ENCODE measurements at regions not wholly inside any gene's neighbourhood (a gene's known extent, or its start where the extent isn't known, plus 50 kb on each side); places are given as distances from the start of the nearest gene placed in this dataset.

- TF ChIP-seq CTCF (IDR thresholded peaks at IDR 0.05; ENCODE audit: low read depth, low read length) (peak; percentile 19), MYC (IDR thresholded peaks at IDR 0.05; ENCODE audit: low read depth, low read length) (no peak), MAX (IDR thresholded peaks at IDR 0.05; ENCODE audit: low read depth, low read length) (no peak), POLR2A (IDR thresholded peaks at IDR 0.05; ENCODE audit: extremely low read depth, insufficient read length) (no peak)
These were observed 395.0 kb upstream of the SMARCA2 start for GRCh38 chr9:1619915-1620710.

Data from NB4 (cell line).